PC-9 (cell line): ENCODE measurements at regions not wholly inside any gene's neighbourhood (a gene's known extent, or its start where the extent isn't known, plus 50 kb on each side); places are given as distances from the start of the nearest gene placed in this dataset.

Experiments
- BruUV-seq: library from RNA; stranded (reverse); fragments of 400-500 nt; replicated peaks from 2 replicates; lab custom pipeline; 2021; lab: Mats Ljungman, UMichigan
- CTCF ChIA-PET: fragments of 300-600 bp; sonication (Branson Sonifier 250); formaldehyde crosslinking; loops from one replicate; lab custom pipeline; 2022; ENCODE audit warnings: antibody characterized with exemption; lab: Charles Lee
- POLR2A ChIA-PET: fragments of 300-600 bp; sonication (Branson Sonifier 250); formaldehyde crosslinking; loops from one replicate; lab custom pipeline; 2022; ENCODE audit warnings: antibody characterized with exemption; ENCODE audit not compliant: unreplicated experiment; lab: Charles Lee
- DNase-seq, 2 experiments: peaks; one replicate each; pipeline versions ENCODE4 v3.0.0 to v3.0.0-alpha.2; 2015 to 2022; ENCODE audit warnings: mixed read lengths in 1 of 2
- H2AFZ ChIP-seq: fragments of 200-600 bp; sonication (generic); 2 replicates; pipeline ENCODE4 v1.8.1; 2017; ENCODE audit warnings: antibody characterized with exemption
- H3F3A ChIP-seq: fragments of 200-600 bp; sonication (generic); 2 replicates; pipeline ENCODE4 v1.8.1; 2017; ENCODE audit warnings: antibody characterized with exemption, mild to moderate bottlenecking, low read depth; ENCODE audit not compliant: insufficient read depth
- H3K27ac ChIP-seq: fragments of 200-600 bp; sonication (generic); 2 replicates; pipeline ENCODE4 v1.6.1; 2016; ENCODE audit warnings: mixed run types
- H3K27me3 ChIP-seq: fragments of 200-600 bp; sonication (generic); 2 replicates; pipeline ENCODE4 v1.6.1; 2016; ENCODE audit warnings: low read depth, mixed run types; ENCODE audit not compliant: insufficient read depth
- H3K36me3 ChIP-seq: fragments of 200-600 bp; sonication (generic); 2 replicates; pipeline ENCODE4 v1.6.1; 2016; ENCODE audit warnings: low read depth, mixed run types
- H3K4me1 ChIP-seq: fragments of 200-600 bp; sonication (generic); replicated peaks from 2 replicates; pipeline ENCODE4 v1.6.1; 2016; ENCODE audit warnings: mixed run types; ENCODE audit not compliant: insufficient read depth
- H3K4me2 ChIP-seq: fragments of 200-600 bp; sonication (generic); 2 replicates; pipeline ENCODE4 v1.6.1; 2017; ENCODE audit warnings: mixed run types
- H3K4me3 ChIP-seq: fragments of 200-600 bp; sonication (generic); 2 replicates; pipeline ENCODE4 v1.6.1; 2016; ENCODE audit warnings: mixed run types
- H3K79me2 ChIP-seq: fragments of 200-600 bp; sonication (generic); 2 replicates; pipeline ENCODE4 v1.6.1; 2017; ENCODE audit warnings: low read depth, mixed run types
- H3K9me2 ChIP-seq: fragments of 200-600 bp; sonication (generic); 2 replicates; pipeline ENCODE4 v1.8.1; 2017; ENCODE audit warnings: mild to moderate bottlenecking; ENCODE audit not compliant: insufficient read depth
- H3K9me3 ChIP-seq: fragments of 200-600 bp; sonication (generic); 2 replicates; pipeline ENCODE4 v1.8.1; 2016; ENCODE audit warnings: low read depth; ENCODE audit not compliant: insufficient read depth
- H4K20me1 ChIP-seq: fragments of 200-600 bp; sonication (generic); 2 replicates; pipeline ENCODE4 v1.8.1; 2017; ENCODE audit not compliant: insufficient read depth
- CTCF ChIP-seq: fragments of 200-600 bp; sonication (generic); conservative IDR thresholded peaks from 2 replicates; pipeline ENCODE4 v1.6.1; 2017; ENCODE audit warnings: mixed run types, antibody characterized with exemption, mild to moderate bottlenecking, moderate library complexity
- EZH2 ChIP-seq: fragments of 200-600 bp; sonication (generic); IDR thresholded peaks from 2 replicates; pipeline ENCODE4 v1.8.0; 2017; ENCODE audit warnings: antibody characterized with exemption, low read depth
- intact Hi-C: fragments of 100-400 bp; cut with micrococcal nuclease; formaldehyde crosslinking; loops from one replicate; pipeline ENCODE4 v1.10.0; 2022; ENCODE audit not compliant: unreplicated experiment

- Histone ChIP-seq H3K36me3 (no peaks in the 10 kb centered on the region), H3K27ac (no peak overlapping the region), H3K79me2 (no peaks in the 10 kb centered on the region), H3K4me3 (no peak overlapping the region), H3K4me2 (no peak overlapping the region), H3F3A (no peaks in the 10 kb centered on the region), H3K4me1 (no peaks in the 10 kb centered on the region; the same call in 1 of the 2 replicates), H3K9me3 (no peaks in the 10 kb centered on the region; the same call in 1 of the 2 replicates), H3K9me2 (no peaks in the 10 kb centered on the region), H2AFZ (peak overlapping the region; percentile 61; the same call in 1 of the 2 replicates), H4K20me1 (no peaks in the 10 kb centered on the region), H3K27me3 (no peaks in the 10 kb centered on the region)
- ChIA-PET CTCF (no interaction called here), POLR2A (no interaction called here)
- TF ChIP-seq EZH2 (no peak), CTCF (no peak)
- intact Hi-C loops = no loop called here
- DNase-seq = no peak
- no TSS peak for BruUV-seq
These were observed 475.1 kb downstream of the NAV3 start for GRCh38 chr12:78305808-78306207.

GRCh38 chr12:78306236-78306635 is 475.5 kb downstream of the NAV3 start:
- no peaks in the 10 kb centered on the region; the same call in 1 of the 2 replicates for H3K9me3 ChIP-seq
- no peak overlapping the region for H3K4me2 ChIP-seq
- no peaks in the 10 kb centered on the region for H3K79me2 ChIP-seq
- H3F3A ChIP-seq = no peaks in the 10 kb centered on the region
- ChIA-PET CTCF (no interaction called here), POLR2A (no interaction called here)
- H3K27me3 ChIP-seq = no peaks in the 10 kb centered on the region
- H3K27ac ChIP-seq = no peak overlapping the region
- no peaks in the 10 kb centered on the region; the same call in 1 of the 2 replicates for H3K4me1 ChIP-seq
- H3K36me3 ChIP-seq = no peaks in the 10 kb centered on the region
- no peak for DNase-seq
- intact Hi-C loops = no loop called here
- TF ChIP-seq CTCF = no peak
- TF ChIP-seq EZH2 = no peak
- no peak overlapping the region for H3K4me3 ChIP-seq
- no peak overlapping the region for H2AFZ ChIP-seq
- no peaks in the 10 kb centered on the region; the same call in 1 of the 2 replicates for H3K9me2 ChIP-seq
- no TSS peak for BruUV-seq
- no peaks in the 10 kb centered on the region for H4K20me1 ChIP-seq

- POLR2A ChIA-PET = no interaction called here
These were observed 478.0 kb downstream of the NAV3 start for GRCh38 chr12:78308701-78309100.

More at GRCh38 chr12:78308701-78309100, 478.0 kb downstream of the NAV3 start:
- intact Hi-C loops = no loop called here
- H3K27ac ChIP-seq = no peak overlapping the region
- no peaks in the 10 kb centered on the region; the same call in 1 of the 2 replicates for H3K9me3 ChIP-seq
- no peaks in the 10 kb centered on the region for H3K79me2 ChIP-seq
- H3K4me1 ChIP-seq = no peaks in the 10 kb centered on the region
- H3K4me3 ChIP-seq = no peak overlapping the region
- DNase-seq = no peak
- H3K9me2 ChIP-seq = no peaks in the 10 kb centered on the region; the same call in 1 of the 2 replicates
- TF ChIP-seq CTCF = no peak
- no peak for TF ChIP-seq EZH2
- no peaks in the 10 kb centered on the region for H3K36me3 ChIP-seq
- H3K27me3 ChIP-seq = no peaks in the 10 kb centered on the region
- CTCF ChIA-PET = no interaction called here
- no peak overlapping the region for H3K4me2 ChIP-seq
- H4K20me1 ChIP-seq = no peaks in the 10 kb centered on the region
- no peaks in the 10 kb centered on the region for H3F3A ChIP-seq
- no peak overlapping the region for H2AFZ ChIP-seq
- BruUV-seq = no TSS peak
